Glomerular visceral epithelial cell (primary cell): ENCODE measurements at regions not wholly inside any gene's neighbourhood (a gene's known extent, or its start where the extent isn't known, plus 50 kb on each side); places are given as distances from the start of the nearest gene placed in this dataset.

Experiments
- DNase-seq: peaks from one replicate; pipeline ENCODE4 v3.0.0-alpha.2; 2016; ENCODE audit errors: extremely low spot score

DNA sequence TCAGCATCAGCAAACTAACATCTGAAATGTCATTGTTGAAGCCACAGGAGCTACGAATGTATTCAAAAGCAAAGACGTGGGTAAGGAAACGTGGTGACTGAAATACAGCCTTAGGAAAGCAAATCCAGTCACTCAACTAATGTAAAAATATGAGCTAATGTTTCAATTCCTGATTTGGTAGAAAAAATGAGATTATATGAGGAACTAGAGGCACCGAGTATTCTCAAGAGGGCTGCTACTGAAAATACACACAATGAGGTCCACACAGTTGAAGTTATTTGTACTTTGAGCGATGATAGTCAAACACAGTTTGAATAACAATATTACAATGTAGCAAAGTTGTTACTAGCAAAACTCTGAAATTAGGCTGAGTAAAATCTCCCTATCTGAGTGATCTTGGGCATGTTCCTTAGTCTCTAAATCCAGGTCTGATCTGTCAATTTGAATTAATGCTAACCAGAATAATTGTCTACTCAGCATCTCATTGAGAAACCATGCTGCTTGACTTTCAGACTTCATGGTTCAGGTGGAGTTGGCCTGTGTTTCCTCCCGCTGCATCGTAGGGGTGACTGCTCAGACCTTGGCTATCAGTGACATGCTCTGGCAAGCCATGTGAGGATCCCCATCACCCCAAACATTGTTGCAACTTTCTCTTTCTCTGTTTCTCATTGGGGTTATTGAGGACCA lies 467.1 kb upstream of the SOX5 start:
- no peak for DNase-seq

- DNase-seq: no peak
These were observed 466.5 kb upstream of the SOX5 start for GRCh38 chr12:24415934-24416333.

GRCh38 chr12:24414480-24414879 lies 465.0 kb upstream of the SOX5 start:
- DNase-seq: no peak

DNA sequence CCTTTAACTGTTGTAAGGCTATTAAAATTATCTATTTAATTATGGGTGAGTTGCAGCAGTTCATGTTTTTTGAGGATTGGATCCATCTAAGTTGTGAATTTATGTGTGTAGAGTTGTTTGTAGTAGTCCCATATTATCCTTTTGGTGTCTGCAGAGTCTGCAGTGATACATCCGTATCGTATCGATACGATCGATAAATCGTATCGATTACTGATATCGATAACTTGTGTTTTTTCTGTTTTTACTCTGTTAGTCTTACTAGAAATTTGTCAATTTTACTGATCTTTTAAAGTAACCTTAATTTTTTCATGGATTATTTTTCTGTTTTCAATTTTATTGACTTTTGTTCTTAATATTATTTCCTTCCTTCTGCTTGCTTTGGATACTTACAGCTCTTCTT lies 462.5 kb upstream of the SOX5 start:
- no peak for DNase-seq

DNA sequence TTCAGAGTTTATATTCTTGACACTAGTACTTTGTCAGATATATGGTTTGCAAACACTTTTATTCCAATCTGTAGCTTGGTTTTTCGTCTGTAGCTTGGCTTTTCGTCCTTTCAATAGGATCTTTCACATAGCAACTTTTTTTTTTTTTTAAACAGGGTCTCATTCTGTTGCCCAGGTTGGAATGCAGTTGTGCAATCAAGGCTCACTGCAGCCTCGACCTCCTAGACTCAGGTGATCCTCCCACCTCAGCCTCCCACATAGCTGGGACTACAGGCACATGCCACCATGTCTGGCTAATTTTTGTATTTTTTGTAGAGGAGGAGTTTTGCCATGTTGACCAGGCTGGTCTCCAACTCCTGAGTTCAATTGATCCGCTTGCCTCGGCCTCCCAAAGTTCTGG lies 460.4 kb upstream of the SOX5 start:
- no peak for DNase-seq

DNA sequence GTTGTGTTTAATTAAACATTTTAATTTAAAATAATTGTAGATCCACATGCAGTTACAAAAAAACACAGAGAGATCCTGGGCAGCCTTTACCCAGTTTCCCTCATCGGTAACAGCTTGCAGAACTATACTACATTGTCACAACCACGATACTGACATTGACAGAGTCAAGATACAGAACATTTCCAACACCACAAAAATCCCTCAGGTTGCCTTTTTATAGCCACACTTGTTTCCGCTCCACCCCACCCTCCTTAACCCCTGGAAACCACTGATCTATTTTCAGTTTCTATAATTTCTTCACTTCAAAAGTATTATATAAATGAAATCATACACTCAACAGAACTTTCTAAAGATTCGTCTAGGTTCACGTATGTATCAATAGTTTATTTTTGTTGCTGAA lies 458.8 kb upstream of the SOX5 start:
- DNase-seq: no peak

- no peak for DNase-seq
These were observed 458.4 kb upstream of the SOX5 start for GRCh38 chr12:24407884-24408283.

DNA sequence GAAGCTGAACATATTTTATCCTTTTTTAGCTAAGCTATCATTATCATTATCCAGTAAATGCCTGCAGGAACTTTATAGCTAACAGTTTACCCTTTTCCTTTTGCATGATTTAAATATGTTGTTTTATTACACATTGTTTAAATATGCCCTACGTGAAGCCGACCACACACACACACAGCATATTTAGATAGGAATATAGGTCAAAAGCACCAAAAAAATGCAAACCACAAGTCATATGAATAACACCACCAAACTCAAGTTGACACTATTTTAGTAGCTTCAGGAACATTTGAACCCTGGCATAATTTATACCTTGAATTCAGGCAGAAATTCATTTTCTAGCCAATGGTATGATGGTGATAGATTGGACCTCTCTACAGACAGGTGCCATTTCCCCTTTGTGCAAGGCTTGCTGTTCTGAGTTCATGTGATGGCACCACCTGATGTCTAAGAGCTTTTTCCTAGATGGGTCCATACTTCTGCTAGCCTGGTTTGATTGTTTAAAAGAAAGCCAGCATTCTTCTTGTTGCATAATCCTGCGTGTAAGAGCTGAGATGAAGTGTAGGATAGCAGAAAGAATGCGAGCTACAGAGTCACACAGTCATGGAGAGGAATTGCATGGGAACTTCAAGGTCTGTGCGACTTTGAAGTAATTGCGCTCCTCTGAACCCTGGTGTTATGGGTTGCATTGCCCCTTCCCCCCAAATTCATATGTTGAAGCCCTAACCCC lies 454.8 kb upstream of the SOX5 start:
- no peak for DNase-seq

DNA sequence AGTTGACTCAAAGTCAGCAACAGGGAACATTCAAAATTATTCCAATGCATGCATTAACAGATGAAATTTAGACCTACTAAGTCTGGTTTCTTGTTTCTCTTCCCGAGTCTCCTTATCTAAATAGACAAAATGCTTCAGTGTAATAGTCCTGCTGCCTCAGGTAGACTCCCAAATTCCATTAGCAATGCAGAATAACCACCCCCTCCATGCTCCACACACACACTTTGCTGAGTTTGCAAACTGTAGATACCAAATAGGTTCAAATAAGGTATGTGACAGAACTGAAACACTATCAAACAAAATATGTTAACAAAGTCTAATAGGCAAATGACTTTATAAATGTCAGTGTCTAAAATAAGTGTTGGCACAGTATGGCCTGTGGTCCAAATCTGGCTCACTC lies 451.1 kb upstream of the SOX5 start:
- DNase-seq: no peak

DNA sequence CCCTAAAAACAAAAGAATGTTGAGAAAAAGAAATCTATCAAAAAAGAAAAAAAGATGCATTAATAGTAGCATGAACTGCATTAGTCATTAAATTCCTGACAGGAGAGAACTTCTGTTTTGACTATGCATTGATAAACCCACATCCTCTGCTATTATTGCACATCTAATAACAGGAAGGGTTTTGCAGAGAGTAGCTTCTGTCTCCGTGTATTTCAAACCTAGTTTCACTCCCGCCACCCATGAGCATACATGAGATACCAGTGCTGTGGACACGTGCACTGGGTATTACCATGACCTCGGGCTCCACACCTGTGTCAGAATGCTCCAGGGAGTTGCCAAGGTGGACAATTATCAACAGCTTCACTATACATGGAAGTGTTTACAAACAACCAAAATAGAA lies 449.1 kb upstream of the SOX5 start:
- DNase-seq: no peak

DNA sequence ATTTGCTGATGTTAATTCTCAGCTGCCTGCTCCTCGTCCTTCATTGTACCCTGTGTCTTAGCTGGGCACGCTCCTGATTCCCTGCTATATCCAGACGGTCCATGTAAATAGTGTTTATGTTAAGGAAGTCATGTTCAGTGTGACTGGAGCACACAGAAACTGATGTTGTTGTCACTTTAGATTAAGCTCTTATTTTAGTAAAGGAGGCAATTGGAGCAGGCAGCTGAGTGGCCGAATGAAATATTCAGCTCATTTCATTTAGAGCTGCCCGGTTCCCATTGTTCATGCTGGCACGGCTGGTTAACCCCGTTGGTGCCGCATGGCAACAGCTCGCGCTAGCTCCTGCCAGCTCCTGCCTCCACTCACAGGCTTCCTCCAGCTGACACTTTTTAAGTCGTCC lies 446.8 kb upstream of the SOX5 start:
- DNase-seq: no peak

DNA sequence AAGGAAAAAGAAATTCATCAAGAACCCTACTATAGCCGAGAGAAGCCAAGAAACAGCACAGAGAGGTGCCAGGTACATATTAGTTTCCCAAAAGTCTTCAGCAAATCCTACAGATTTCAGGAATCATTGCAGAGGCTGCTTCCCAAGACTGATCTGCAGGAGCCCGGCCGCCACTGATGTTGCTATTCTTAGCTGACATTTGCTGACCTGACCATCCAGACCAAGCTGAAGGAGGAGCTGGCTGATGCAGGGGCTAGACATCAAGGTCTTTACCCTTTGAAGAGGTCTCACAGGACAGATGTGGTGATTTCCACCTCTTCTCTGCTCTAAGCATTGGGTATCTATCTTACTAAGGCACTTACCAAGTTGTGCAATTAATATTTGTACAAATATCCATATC lies 444.8 kb upstream of the SOX5 start:
- no peak for DNase-seq

DNA sequence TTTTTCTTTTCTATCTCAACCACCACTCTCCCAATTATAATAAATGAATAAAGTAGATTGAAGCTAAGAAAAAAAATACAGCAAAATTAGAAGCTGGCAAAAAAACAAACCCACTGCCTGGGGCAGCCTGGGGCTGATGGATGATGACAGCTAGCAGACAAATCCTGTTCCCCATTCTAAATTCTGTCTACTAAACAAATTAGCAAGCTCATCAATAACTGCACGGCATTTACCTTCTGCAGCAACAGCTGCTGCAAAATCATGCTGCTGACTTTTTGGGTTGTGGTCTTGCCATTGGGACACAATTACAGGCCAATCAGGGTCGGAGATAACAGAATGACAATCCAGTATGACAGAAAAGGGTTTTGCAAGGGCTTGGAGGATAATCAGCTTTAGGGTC lies 443.6 kb upstream of the SOX5 start:
- no peak for DNase-seq

DNA sequence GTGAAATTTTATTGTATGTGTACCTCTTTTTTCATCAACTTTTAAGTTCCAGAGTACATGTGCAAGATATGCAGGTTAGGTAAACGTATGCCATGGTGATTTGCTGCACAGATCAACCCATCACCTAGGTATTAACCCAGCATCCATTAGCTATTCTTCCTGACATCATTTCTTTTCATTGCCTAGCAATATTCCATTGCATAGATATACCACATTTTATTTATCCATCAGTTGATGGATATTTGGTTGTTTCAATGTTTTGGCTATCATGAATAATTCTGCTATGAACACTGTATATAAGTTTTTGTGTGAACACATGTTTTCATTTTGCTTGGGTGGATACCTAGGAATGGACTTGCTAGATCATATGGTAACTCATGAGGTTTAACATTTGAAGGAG lies 439.9 kb upstream of the SOX5 start:
- DNase-seq: no peak

GRCh38 chr12:24387381-24387780 lies 437.9 kb upstream of the SOX5 start:
- no peak for DNase-seq

DNA sequence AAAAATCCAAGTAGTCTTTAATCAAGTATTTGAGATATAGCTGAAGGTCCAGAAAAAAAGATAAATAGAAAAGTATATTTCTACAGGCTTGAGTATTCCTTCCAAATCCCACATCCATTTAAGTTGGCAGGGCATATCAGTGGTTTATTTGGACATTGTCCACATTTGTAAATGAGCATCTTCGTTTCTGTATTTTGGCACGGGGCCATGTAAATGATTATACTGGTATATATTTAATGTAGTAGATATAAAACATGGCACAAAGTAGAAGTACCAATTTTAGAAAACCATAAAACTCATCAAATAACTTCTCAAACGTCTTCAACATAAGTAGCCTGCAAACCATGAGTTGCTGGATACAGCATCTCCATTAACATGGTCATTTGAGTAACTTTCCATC lies 437.4 kb upstream of the SOX5 start:
- no peak for DNase-seq

DNA sequence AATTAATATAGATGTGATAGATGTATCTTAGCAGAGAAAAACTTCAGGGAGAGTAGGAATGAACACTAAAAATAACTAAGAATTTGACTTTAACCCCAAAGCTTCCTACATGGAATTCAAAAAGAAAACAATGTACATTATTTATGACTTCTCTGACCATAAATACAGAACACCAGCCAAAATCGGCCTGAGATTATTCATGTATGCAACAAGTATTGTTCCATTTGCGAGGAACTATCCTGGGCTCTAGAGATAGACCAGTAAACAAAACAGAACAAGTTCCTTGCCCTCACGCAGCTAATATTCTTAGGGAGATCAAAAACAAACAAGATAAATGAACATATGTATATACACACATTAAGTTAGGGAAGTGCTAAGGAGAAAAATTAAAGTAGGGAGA lies 432.3 kb upstream of the SOX5 start:
- no peak for DNase-seq

- DNase-seq: no peak
These were observed 430.5 kb upstream of the SOX5 start for GRCh38 chr12:24379861-24380521.

- no peak for DNase-seq
These were observed 430.0 kb upstream of the SOX5 start for GRCh38 chr12:24379433-24379832.

GRCh38 chr12:24378548-24379407 lies 429.3 kb upstream of the SOX5 start:
- DNase-seq: no peak

- DNase-seq: no peak
These were observed 425.0 kb upstream of the SOX5 start for GRCh38 chr12:24374452-24374851.

GRCh38 chr12:24373004-24373403 lies 423.5 kb upstream of the SOX5 start:
- no peak for DNase-seq
